Gastroesophageal sphincter (tissue), 4 donors: ENCODE measurements at regions not wholly inside any gene's neighbourhood (a gene's known extent, or its start where the extent isn't known, plus 50 kb on each side); places are given as distances from the start of the nearest gene placed in this dataset.

Experiments used
- ATAC-seq: fragments of 150-250 bp; one replicate; pipeline ENCODE4 v1.9.1; 2016; ENCODE audit warnings: mild to moderate bottlenecking, moderate library complexity
- H3K27ac ChIP-seq, 4 donors: fragments of 200-600 bp; sonication (generic) in 3 of 4; 1 replicate in 3 of 4; 2 replicates in 1 of 4; pipeline ENCODE4 v1.5.1; 2016 to 2019
- H3K27me3 ChIP-seq: fragments of 200-600 bp; sonication (generic); one replicate; pipeline ENCODE4 v1.5.1; 2019
- H3K36me3 ChIP-seq, 2 donors: fragments of 200-600 bp; sonication (generic); one replicate each; pipeline ENCODE4 v1.5.1; 2019; ENCODE audit warnings: control low read depth in 1 of 2
- H3K4me1 ChIP-seq, 3 donors: fragments of 200-600 bp; sonication (generic); 1 replicate in 2 of 3; 2 replicates in 1 of 3; pipeline ENCODE4 v1.5.1; 2016 to 2019; ENCODE audit warnings: control low read depth in 2 of 3
- H3K4me3 ChIP-seq, 2 donors: fragments of 200-600 bp; sonication (generic); one replicate each; pipeline ENCODE4 v1.5.1; 2019; ENCODE audit warnings: mild to moderate bottlenecking in 1 of 2, moderate library complexity in 1 of 2
- H3K9me3 ChIP-seq, 3 donors: fragments of 200-600 bp; sonication (generic); one replicate each; pipeline ENCODE4 v1.5.1; 2017 to 2019; ENCODE audit warnings: control low read depth in 2 of 3
- CTCF ChIP-seq, 4 experiments: fragments of 200-600 bp in 2 of 4; fragments of 450-650 bp in 2 of 4; sonication (generic) in 1 of 4; IDR thresholded peaks; one replicate each; pipeline ENCODE4 v1.5.1; 2017 to 2019; ENCODE audit warnings: antibody characterized with exemption in 4 of 4, mild to moderate bottlenecking in 2 of 4, moderate library complexity in 2 of 4
- EP300 ChIP-seq: sonication (generic); formaldehyde crosslinking; IDR thresholded peaks from one replicate; pipeline ENCODE4 v1.6.1; 2017; ENCODE audit warnings: antibody characterized with exemption, mild to moderate bottlenecking
- POLR2A ChIP-seq, 2 donors: fragments of 450-650 bp; IDR thresholded peaks; one replicate each; pipeline ENCODE4 v1.6.1; 2017; ENCODE audit warnings: antibody characterized with exemption in 2 of 2, mild to moderate bottlenecking in 2 of 2, moderate library complexity in 1 of 2
- POLR2AphosphoS5 ChIP-seq: sonication (generic); formaldehyde crosslinking; IDR thresholded peaks from one replicate; pipeline ENCODE4 v1.6.1; 2017; ENCODE audit warnings: antibody characterized with exemption
- WGBS, 2 donors: methylation state at CpG; one replicate each; pipeline ENCODE4 v1.1.5; 2018; ENCODE audit warnings: low coverage in 1 of 2; 5-methylcytosine and 5-hydroxymethylcytosine counted together

DNA sequence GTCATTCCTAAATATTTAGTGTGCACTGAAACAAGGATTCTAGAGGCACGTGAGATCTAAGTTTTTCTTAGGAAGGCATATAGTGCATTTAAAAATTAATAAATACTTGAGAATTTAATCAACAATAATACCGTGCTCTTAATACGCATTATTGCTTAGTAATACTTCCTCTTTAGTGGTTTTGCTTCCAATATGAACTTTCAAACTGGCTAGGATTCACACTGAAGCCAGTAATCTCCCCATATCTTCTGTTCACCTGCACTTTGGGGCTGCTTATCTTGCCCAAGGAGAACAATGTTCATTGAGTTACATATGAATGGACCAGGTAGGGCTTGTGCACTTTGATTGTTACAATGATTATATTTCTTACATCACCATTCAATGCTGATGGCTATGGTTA is 180.5 kb upstream of the RIOK2 start:
- 74 to 93% methylated on average over 3 of the region's 3 CpGs for WGBS, 2 donors
- no peak overlapping the region for H3K27ac ChIP-seq
- H3K36me3 ChIP-seq = no peaks in the 10 kb centered on the region
- no peaks in the 10 kb centered on the region for H3K9me3 ChIP-seq
- ATAC-seq = no peak
- no peak overlapping the region for H3K4me3 ChIP-seq
- H3K4me1 ChIP-seq = peaks cover 0 to 11% (median 0%) of the 10 kb centered on the region in 3 donors
- no peaks in the 10 kb centered on the region for H3K27me3 ChIP-seq
- TF ChIP-seq POLR2A (IDR thresholded peaks at IDR 0.05) (no peak), POLR2AphosphoS5 (no peak), EP300 (no peak), CTCF (IDR thresholded peaks at IDR 0.05) (no peak)

DNA sequence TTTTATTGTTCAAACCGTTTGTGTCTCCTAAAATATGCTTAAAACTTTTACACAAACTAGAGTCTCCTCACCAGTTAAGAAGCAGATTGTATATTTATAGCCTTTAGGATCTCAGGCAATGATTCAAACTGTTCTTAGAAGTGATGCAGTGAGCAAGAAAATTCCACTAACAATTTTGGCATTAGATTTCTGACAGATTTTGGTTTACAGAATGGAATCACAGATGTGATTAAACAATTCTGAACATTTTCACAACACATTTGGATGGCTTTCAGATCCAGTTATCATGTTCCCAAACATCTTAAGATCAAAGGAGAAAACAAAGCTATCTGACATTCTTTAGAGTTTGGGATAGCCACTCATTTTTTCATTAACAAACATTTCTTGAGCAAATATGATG is 181.7 kb upstream of the RIOK2 start:
- 5 to 14% methylated on average over 1 of the region's 1 CpG for WGBS, 2 donors
- TF ChIP-seq CTCF (IDR thresholded peaks at IDR 0.05) (no peak), EP300 (no peak), POLR2A (IDR thresholded peaks at IDR 0.05) (no peak), POLR2AphosphoS5 (no peak)
- Histone ChIP-seq H3K27me3 (no peaks in the 10 kb centered on the region), H3K9me3 (no peaks in the 10 kb centered on the region), H3K4me3 (no peak overlapping the region), H3K27ac (no peak overlapping the region), H3K36me3 (no peaks in the 10 kb centered on the region), H3K4me1 (peaks cover 0 to 11% (median 0%) of the 10 kb centered on the region in 3 donors)
- no peak for ATAC-seq

DNA sequence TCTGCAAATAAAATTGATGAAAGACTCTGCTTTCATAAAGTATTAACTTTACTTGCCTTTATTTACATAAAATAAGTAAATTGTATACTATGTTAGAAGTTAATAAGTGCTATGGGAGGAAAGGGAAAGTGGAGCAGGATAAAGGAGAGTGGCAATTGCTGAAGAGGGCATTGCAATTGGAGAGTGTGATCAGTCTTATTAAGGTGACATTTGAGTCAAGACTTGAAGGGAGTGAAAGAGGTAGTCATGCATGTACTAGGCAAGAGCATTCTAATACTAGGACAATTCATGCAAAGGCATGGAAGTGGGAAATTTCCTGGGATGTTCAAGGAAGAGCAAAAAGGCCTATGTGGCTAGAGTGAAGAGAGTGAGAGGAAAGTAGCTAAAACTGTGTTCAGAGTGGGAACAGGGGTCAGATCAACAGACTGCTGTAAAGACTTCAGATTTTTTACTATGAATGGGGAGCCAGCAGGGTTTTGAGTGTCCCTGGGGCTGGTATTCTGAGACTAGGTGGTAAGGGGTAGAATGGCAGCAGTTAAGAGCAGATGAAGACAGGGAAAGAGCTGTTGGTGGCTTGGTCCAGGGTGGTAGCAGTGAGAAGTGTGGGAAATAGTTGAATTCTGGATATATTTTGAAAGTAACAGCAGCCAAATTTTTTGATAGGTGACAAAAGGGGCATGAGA is 182.3 kb upstream of the RIOK2 start:
- Histone ChIP-seq H3K4me1 (peaks cover 0 to 11% (median 0%) of the 10 kb centered on the region in 3 donors), H3K4me3 (no peak overlapping the region), H3K27me3 (no peaks in the 10 kb centered on the region), H3K27ac (no peak overlapping the region), H3K9me3 (no peaks in the 10 kb centered on the region), H3K36me3 (no peaks in the 10 kb centered on the region)
- no peak for TF ChIP-seq CTCF (IDR thresholded peaks at IDR 0.05)
- TF ChIP-seq POLR2AphosphoS5 = no peak
- no peak for TF ChIP-seq EP300
- TF ChIP-seq POLR2A (IDR thresholded peaks at IDR 0.05) = no peak
- no peak for ATAC-seq

- Histone ChIP-seq H3K4me3 (no peak overlapping the region), H3K27me3 (no peaks in the 10 kb centered on the region), H3K27ac (no peak overlapping the region), H3K9me3 (no peaks in the 10 kb centered on the region), H3K4me1 (peaks cover 0 to 11% (median 0%) of the 10 kb centered on the region in 3 donors), H3K36me3 (no peaks in the 10 kb centered on the region)
- TF ChIP-seq CTCF (IDR thresholded peaks at IDR 0.05) = no peak
- no peak for TF ChIP-seq POLR2A (IDR thresholded peaks at IDR 0.05)
- TF ChIP-seq POLR2AphosphoS5 = no peak
- no peak for TF ChIP-seq EP300
- no peak for ATAC-seq
- WGBS, 2 donors = 60 to 94% methylated on average over 4 of the region's 4 CpGs
Measured at GRCh38 chr5:97365918-97366317, 182.9 kb upstream of the RIOK2 start.

GRCh38 chr5:97375959-97376358 is 192.9 kb upstream of the RIOK2 start:
- Histone ChIP-seq H3K27ac (no peak overlapping the region), H3K4me1 (no peaks in the 10 kb centered on the region), H3K9me3 (peaks cover 0 to 4% (median 0%) of the 10 kb centered on the region in 3 donors), H3K36me3 (no peaks in the 10 kb centered on the region), H3K27me3 (no peaks in the 10 kb centered on the region), H3K4me3 (no peak overlapping the region)
- TF ChIP-seq POLR2A (IDR thresholded peaks at IDR 0.05) = no peak
- TF ChIP-seq EP300 = no peak
- no peak for TF ChIP-seq POLR2AphosphoS5
- no peak for TF ChIP-seq CTCF (IDR thresholded peaks at IDR 0.05)
- ATAC-seq = no peak
